ENCODE measurements at regions not wholly inside any gene's neighbourhood (a gene's known extent, or its start where the extent isn't known, plus 50 kb on each side); places are given as distances from the start of the nearest gene placed in this dataset.
"Not testable (repeated sequence)": the region's sequence is repeated elsewhere in the genome, so short reads cannot be mapped to it uniquely, and the experiment has no call there.

DNA sequence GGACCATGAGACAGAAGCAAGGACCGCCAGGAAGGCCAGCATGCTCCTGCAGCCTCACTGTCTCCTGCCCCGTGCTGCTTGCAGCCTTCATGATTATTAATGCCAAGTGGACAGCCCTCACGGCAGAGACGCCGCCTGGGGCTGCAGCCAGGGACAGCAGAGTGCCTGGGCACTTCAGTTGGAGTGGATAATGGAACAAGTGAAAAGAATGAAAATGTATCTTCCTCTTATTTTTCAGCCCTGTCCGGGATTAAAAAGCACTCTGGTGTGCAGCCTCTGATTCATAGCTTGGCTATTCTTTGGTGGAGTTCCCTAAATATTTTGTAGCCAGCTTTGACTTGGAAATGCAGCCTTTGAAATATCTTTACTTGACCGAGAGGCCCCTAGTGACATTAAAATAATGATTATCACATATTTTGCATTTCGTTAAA is 1404.2 kb downstream of the BRD1 start:
- DNase-seq, result no peak

- no peak for DNase-seq
These were observed 1404.7 kb downstream of the BRD1 start for GRCh38 chr22:48422900-48423480.

GRCh38 chr22:48418831-48419230 is 1408.8 kb downstream of the BRD1 start:
- DNase-seq, result no peak

GRCh38 chr22:48417225-48418070 is 1410.2 kb downstream of the BRD1 start:
- no peak for DNase-seq

DNA sequence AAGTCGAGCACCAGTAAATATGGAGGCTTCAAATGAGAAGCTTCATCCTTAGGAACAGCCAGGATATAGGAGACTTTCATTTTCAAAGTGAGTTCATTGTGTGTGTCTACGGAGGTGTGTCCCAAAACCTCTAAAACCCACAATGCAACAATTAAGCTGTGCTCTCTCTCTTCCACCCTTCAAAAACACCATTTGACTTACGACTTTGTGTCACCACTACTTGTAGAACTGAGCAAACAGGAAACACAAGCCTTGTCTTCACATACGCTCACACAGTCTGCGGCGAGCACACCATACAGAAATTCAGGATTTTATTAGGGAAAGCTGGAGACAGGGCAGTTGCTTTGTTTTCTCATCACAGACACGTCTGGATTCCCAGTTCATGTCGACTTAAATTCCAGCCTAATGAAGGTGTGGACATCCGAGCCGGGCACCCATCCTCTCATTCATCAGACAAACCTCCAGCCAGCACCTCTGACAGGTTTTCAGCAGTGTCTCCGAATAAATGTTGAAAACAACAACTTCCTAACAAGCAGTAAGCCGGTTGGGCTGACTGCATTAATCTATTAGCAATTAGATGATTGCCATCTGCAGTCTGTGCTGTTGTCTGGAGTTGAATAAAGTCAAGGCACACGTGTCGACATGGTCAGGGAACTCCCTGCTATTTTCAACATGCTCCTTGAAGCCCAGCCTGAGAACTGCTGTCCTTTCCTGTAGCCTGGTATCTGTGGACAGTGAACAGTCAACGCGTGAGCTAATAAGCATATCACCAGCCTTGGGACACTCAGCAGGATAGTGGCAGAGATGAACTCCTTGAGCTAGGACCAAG is 1411.1 kb downstream of the BRD1 start:
- DNase-seq, result no peak

- no peak for DNase-seq
These were observed 1412.2 kb downstream of the BRD1 start for GRCh38 chr22:48415520-48415919.

- no peak for DNase-seq
These were observed 1413.0 kb downstream of the BRD1 start for GRCh38 chr22:48414651-48415050.

GRCh38 chr22:48412931-48413330 is 1414.7 kb downstream of the BRD1 start:
- not testable (repeated sequence) for DNase-seq

DNA sequence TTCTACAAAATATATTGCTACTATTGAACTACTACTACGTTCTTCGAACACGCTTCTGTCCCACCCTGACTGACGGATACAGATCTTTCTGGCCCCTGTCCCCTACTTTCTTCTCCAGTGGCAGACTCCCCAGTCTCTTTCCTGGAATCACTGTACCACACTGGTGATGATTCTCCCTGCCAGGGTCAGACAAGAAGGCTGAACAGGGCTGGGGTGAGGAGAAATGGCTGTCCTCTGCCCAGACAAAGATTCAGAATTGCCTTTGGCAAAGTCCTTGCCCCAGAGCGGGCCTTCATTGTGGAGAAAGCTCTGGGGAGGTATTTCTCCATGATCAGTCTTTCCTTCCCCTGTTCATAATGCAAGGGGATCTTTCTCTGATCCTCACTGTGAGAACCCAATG is 1417.1 kb downstream of the BRD1 start:
- DNase-seq, result no peak

DNA sequence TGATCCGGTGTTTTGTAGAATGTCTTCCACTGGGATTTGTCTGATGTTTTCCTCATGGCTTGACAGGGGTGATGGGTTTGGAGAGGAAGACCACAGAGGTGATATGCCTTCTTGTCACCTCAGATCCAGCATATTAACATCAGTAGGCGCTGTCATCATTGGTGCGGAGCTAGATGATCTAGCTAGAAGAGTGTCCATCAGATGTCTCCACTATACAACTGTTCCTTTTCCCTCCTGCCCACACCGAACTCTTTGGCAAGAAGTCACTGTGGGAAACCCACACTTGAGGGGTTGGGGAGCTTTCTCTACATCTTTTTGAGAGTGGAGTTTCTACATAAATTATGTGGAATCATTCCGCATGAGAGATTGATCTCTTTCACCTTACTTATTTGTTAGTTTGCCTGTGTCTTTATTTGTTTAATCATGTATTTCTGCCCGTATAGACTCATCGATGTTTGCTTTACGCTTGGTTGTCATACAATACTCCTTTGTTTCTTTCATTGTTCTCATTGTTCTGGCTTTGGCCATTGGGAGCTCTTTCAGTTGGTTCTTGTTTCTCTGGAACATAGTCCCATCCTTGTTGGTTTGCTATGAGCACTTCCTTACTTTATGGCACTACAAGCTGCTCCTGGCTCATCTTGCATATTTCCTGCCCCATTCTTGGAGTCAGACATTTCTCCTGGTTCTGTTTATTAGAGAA is 1420.3 kb downstream of the BRD1 start:
- DNase-seq, result peak in 1 of 56 donors; percentile 12

DNA sequence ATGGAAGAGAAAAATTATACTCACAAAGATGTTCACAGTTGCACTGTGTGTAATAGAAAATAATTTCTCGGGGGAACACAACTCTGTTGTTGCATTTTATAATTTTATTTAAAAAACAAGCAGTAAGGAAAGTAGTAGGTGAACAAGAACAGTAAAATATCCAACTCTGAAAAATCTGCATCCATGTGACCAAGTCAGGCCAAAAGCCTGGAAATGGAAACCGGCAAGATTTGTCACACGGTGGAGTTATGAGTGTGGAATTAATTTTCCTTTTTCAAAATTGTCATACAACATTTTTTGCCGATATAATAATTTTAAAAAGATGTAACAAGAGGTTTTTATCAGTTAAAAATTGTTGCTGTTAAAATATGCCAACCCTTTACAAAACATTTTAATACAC is 1421.5 kb downstream of the BRD1 start:
- DNase-seq, result no peak

DNA sequence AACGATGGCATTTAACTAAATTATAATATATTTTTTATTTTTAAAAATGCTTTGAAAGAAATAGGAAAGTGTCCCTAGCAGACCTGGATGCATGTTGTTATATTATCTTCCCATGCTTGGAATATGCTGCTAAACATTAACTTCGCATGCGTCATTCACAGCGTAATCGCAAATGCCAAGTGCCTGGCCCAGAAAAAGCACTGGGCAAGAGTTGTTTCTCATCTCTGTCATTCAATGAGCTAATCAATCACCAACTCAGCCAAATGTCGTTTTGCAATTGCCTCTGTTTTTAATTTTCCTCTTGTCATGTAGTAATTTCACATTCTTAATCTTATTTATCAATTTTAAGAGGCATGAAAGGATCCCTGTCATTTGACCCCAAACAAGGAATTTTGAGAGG is 1421.9 kb downstream of the BRD1 start:
- no peak for DNase-seq

DNA sequence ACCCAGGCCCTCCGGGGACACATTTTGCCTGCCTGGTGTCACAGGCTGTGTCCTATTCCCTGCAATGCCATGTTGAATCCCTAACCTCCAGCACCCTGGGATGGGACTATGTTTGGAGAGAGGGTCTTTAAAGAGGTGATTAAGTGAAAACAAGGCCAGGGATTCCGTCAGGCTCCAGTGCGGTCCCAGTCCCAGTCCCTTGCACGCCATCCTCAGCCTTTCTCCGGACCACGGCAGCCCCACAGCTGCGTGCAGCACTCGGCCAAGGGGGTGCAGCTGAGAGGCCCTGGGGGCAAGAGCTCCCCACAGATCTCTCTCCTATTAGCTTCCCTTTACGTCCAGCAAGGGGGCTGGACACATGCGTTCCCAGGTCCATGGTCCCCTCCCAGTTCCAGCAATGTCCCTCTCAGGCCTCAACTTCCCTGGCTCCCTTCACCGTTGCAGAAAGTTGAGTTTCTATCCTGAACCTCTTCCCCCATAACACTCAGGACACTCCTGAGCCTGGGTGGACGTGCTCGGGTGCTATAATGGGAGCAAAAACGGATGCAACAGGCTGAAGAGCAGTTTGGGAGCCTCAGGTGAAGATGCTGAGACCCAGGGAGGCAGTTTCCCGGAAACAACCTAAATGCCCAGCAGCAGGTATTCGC is 1422.7 kb downstream of the BRD1 start:
- no peak for DNase-seq

- DNase-seq, result no peak
These were observed 1423.9 kb downstream of the BRD1 start for GRCh38 chr22:48403521-48404403.

GRCh38 chr22:48402591-48403031 is 1425.1 kb downstream of the BRD1 start:
- DNase-seq, result no peak

GRCh38 chr22:48401523-48401922 is 1426.2 kb downstream of the BRD1 start:
- DNase-seq, result not testable (repeated sequence)

DNA sequence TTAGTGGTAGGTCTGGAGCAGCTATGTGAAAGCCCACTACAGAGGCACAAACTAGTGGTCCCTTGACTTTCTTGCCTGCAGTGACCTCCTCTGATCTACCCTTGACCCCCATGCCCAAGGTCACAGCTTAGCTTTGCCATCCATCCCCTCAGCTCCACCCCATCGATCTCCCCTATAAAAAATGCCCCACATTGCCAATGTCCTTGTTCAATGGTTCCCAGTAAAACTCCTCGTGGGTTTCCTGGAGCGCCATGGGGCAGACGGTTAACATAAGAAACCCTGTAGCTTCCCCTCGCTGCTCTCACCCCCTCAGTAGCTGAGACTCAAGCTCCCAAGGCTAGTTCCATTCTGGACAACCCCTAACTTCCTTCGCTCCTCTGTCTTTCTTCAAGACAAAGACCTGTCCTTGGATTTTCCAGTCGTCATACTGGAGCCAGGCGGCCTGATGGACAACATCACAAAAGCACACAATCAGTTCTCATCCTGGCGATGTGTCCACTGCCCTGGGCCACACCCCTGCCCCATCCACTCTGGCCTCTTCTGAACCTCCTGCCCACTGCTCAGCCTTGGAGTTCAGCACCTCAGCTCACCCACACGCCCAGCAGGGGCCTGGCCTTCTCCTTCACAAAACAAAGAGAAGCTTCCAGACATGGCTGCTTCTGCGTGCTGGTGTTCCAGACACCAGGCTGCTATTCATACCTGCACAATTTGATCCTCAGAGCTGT is 1429.3 kb downstream of the BRD1 start:
- no peak for DNase-seq

- no peak for DNase-seq
These were observed 1430.0 kb downstream of the BRD1 start for GRCh38 chr22:48397531-48398180.
